ENCODE measurements at regions not wholly inside any gene's neighbourhood (a gene's known extent, or its start where the extent isn't known, plus 50 kb on each side); places are given as distances from the start of the nearest gene placed in this dataset.

DNA sequence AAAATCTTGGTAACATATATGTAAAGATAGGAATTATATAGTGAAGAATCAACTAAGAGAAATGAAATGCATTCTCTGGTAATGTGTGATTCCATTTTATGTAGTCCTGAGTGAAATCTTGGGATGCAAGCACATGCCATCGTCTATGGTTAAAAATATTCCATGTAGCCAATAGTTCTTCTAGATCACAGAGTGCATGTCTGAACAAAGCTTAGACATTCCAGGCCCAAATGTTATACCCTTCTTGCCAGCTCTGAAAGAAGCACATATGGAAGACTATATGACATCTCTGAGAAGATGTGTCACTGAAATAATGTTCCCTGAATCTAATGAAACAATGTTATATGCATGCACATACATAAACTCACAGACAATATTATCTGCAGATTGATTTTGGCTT is 92.3 kb upstream of the TFPI start:
- TF ChIP-seq, protein P1, sequence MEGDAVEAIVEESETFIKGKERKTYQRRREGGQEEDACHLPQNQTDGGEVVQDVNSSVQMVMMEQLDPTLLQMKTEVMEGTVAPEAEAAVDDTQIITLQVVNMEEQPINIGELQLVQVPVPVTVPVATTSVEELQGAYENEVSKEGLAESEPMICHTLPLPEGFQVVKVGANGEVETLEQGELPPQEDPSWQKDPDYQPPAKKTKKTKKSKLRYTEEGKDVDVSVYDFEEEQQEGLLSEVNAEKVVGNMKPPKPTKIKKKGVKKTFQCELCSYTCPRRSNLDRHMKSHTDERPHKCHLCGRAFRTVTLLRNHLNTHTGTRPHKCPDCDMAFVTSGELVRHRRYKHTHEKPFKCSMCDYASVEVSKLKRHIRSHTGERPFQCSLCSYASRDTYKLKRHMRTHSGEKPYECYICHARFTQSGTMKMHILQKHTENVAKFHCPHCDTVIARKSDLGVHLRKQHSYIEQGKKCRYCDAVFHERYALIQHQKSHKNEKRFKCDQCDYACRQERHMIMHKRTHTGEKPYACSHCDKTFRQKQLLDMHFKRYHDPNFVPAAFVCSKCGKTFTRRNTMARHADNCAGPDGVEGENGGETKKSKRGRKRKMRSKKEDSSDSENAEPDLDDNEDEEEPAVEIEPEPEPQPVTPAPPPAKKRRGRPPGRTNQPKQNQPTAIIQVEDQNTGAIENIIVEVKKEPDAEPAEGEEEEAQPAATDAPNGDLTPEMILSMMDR (conservative IDR thresholded peaks at IDR 0.05; ENCODE audit: low read depth, low read length) = no peak
- TF ChIP-seq EZH2phosphoT487 (IDR thresholded peaks at IDR 0.05; ENCODE audit: borderline replicate concordance, low read length) (no peak), EZH2 (IDR thresholded peaks at IDR 0.05; ENCODE audit: low read length, unreplicated experiment) (no peak)

Measured in PC-3 (cell line).